CD4-positive, alpha-beta T cell (primary cell): ENCODE measurements at regions not wholly inside any gene's neighbourhood (a gene's known extent, or its start where the extent isn't known, plus 50 kb on each side); places are given as distances from the start of the nearest gene placed in this dataset.

Source experiments
- ATAC-seq: fragments of 200-7000 bp; cut with Tn5 transposase; one replicate; pipeline ENCODE4 v1.10.0; 2022; ENCODE audit warnings: mild to moderate bottlenecking; ENCODE audit not compliant: poor library complexity
- CTCF ChIA-PET: fragments of 350-600 bp; sonication (Branson Sonifier 250); formaldehyde crosslinking; loops from one replicate; lab custom pipeline; 2021; ENCODE audit warnings: antibody characterized with exemption, inconsistent platforms; lab: Charles Lee
- POLR2A ChIA-PET: fragments of 350-600 bp; sonication (Branson Sonifier 250); formaldehyde crosslinking; loops from one replicate; lab custom pipeline; 2021; ENCODE audit warnings: antibody characterized with exemption, inconsistent platforms; lab: Charles Lee
- DNase-seq, 14 experiments: peaks; one replicate each; pipeline ENCODE4 v3.0.0-alpha.2; 2013 to 2020; ENCODE audit warnings: mixed read lengths in 2 of 14
- H3K27ac ChIP-seq, 2 donors: one replicate each; pipeline versions ENCODE4 v1.5.1 to v1.7.0; 2013; ENCODE audit warnings: low read length in 2 of 2, low read depth in 1 of 2, mild to moderate bottlenecking in 1 of 2
- H3K27me3 ChIP-seq, 2 experiments: 1 replicate in 1 of 2; 2 replicates in 1 of 2; pipeline versions ENCODE4 v1.6.1 to v1.7.0; 2013; ENCODE audit warnings: low read length in 2 of 2, control low read depth in 1 of 2, mild to moderate bottlenecking in 1 of 2, moderate library complexity in 1 of 2; ENCODE audit not compliant: insufficient read depth in 2 of 2, control insufficient read depth in 1 of 2
- H3K36me3 ChIP-seq: one replicate; pipeline ENCODE4 v1.6.1; 2013; ENCODE audit warnings: low read length, control low read depth; ENCODE audit not compliant: insufficient read depth
- H3K4me1 ChIP-seq: one replicate; pipeline ENCODE4 v1.6.1; 2013; ENCODE audit warnings: low read length, control low read depth; ENCODE audit not compliant: insufficient read depth
- H3K4me3 ChIP-seq: one replicate; pipeline ENCODE4 v1.5.1; 2013; ENCODE audit warnings: mild to moderate bottlenecking, low read length, moderate library complexity
- H3K9me3 ChIP-seq, 2 experiments: 1 replicate in 1 of 2; 2 replicates in 1 of 2; pipeline versions ENCODE4 v1.6.1 to v1.7.0; 2013; ENCODE audit warnings: low read length in 2 of 2, mild to moderate bottlenecking in 2 of 2, control low read depth in 1 of 2, moderate library complexity in 1 of 2; ENCODE audit not compliant: control insufficient read depth in 1 of 2, insufficient read depth in 1 of 2
- H3K27ac Mint-ChIP-seq: one replicate; pipeline ENCODE4 v1.8.0; 2020; ENCODE audit warnings: mixed read lengths
- H3K27me3 Mint-ChIP-seq: one replicate; pipeline ENCODE4 v1.8.0; 2021; ENCODE audit warnings: mixed read lengths
- H3K36me3 Mint-ChIP-seq: one replicate; pipeline ENCODE4 v1.8.0; 2021; ENCODE audit warnings: low read depth, mixed read lengths
- H3K4me1 Mint-ChIP-seq: one replicate; pipeline ENCODE4 v1.8.0; 2021; ENCODE audit warnings: low read depth, mixed read lengths
- H3K4me3 Mint-ChIP-seq: one replicate; pipeline ENCODE4 v1.8.0; 2020; ENCODE audit warnings: mild to moderate bottlenecking, mixed read lengths
- H3K9me3 Mint-ChIP-seq: one replicate; pipeline ENCODE4 v1.8.0; 2020; ENCODE audit warnings: mixed read lengths
- CTCF ChIP-seq: fragments of 200-600 bp; IDR thresholded peaks from one replicate; pipeline ENCODE4 v1.8.0; 2022; ENCODE audit warnings: antibody characterized with exemption, mild to moderate bottlenecking
- intact Hi-C, 2 experiments: fragments of 100-400 bp; cut with DNase I in 1 of 2; cut with micrococcal nuclease in 1 of 2; formaldehyde crosslinking; loops; one replicate each; pipeline versions ENCODE4 v1.15.1 to v1.9.0; 2023 to 2025; cut with DNase I, micrococcal nuclease

- DNase-seq (no peak), ATAC-seq (no peak)
- no peak overlapping the region for H3K4me3 Mint-ChIP-seq
- H3K27ac Mint-ChIP-seq: no peak overlapping the region
- peaks cover 0 to 2% of the 10 kb centered on the region in 2 experiments for H3K27me3 ChIP-seq
- no peak for TF ChIP-seq CTCF
- H3K4me1 ChIP-seq: no peaks in the 10 kb centered on the region
- CTCF ChIA-PET: no interaction called here
- no peaks in the 10 kb centered on the region for H3K4me1 Mint-ChIP-seq
- no peaks in the 10 kb centered on the region for H3K9me3 ChIP-seq
- no peaks in the 10 kb centered on the region for H3K36me3 Mint-ChIP-seq
- no peak overlapping the region for H3K27ac ChIP-seq
- no peak overlapping the region for H3K4me3 ChIP-seq
- no peaks in the 10 kb centered on the region for H3K9me3 Mint-ChIP-seq
- intact Hi-C loops: no loop called here
- H3K36me3 ChIP-seq: no peaks in the 10 kb centered on the region
- peaks cover 4% of the 10 kb centered on the region for H3K27me3 Mint-ChIP-seq
- POLR2A ChIA-PET: no interaction called here
These were observed 379.2 kb upstream of the ZMIZ1 start for GRCh38 chr10:78689584-78689935.

DNA sequence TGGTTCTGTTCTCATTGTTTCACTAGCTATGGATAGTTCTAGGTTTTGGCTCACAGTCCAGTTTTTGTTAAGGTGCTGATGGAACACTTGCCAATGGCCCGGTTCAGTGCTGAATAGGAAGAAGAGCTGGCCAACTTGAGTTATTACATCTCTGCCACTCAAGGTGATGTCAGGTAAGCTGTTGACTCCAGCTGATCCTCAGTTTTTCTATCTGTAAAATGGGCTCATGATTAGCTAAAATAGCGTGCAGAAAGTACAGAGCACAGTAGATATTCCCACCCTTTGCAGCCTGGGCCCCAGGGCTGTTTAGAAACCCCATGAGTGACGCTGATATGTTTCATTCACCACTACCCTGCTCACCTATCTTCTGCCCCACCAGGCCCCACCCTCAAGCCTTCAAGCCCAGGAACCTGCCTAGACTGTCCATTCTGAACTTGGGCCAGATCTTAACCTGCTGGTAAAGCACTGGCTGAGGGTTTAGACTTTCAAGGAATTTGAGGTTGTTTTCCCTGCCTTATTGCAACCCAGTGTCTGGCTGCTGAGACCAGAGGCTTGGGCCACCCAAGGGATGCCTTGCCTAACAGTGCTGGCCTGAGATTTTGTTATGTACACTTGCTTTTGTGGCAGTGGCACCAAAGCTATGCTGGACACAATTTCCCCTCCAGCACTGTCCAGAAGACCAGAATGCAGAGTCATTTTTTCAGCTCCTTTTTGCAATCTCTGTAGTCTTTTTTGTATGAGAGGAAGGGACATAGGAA lies 378.2 kb upstream of the ZMIZ1 start:
- H3K36me3 Mint-ChIP-seq: no peaks in the 10 kb centered on the region
- no peak for ATAC-seq
- no peaks in the 10 kb centered on the region for H3K4me1 Mint-ChIP-seq
- TF ChIP-seq CTCF: no peak
- intact Hi-C loops: no loop called here
- H3K9me3 Mint-ChIP-seq: no peaks in the 10 kb centered on the region
- no peak overlapping the region for H3K4me3 ChIP-seq
- no peak for DNase-seq
- CTCF ChIA-PET: no interaction called here
- H3K27ac Mint-ChIP-seq: no peak overlapping the region
- POLR2A ChIA-PET: no interaction called here
- no peak overlapping the region for H3K4me3 Mint-ChIP-seq
- H3K27ac ChIP-seq: no peak overlapping the region
- no peaks in the 10 kb centered on the region for H3K4me1 ChIP-seq
- no peaks in the 10 kb centered on the region for H3K27me3 Mint-ChIP-seq
- peaks cover 0 to 2% of the 10 kb centered on the region in 2 experiments for H3K27me3 ChIP-seq
- no peaks in the 10 kb centered on the region for H3K36me3 ChIP-seq
- H3K9me3 ChIP-seq: no peaks in the 10 kb centered on the region

DNA sequence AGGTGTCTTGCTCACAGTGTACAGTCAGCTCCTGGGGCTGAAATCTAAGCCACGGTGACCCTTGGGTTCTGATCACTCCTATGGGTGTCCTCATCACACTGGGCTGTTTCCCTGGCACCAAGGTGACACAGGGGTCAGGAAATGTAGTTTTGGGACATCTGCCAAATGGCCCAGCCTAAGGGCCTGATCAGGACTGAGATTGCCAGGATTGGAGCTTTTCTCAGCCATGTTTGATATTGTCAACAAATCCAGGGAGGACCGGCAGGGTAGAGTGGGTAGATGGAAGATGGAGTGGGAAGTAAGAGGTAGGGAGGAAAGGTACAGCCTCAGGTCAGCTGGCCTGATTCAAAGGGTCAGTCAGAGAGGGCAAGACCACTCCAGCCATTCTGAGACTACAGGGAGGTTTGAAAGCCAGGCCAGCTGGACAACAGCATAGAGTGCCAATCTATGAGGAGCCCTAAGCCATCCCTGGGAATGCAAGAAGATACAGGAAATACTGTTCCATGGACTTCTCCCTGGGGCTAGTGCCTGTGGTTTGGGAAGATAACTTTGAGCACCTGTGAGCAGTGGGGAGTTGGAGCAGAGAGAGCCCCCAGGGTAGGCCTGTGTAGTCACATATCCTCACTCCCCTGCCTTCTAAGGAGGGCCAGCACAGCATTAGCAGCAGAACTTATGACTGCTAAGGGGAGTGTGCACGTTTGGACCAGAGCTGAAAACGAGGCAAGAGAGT lies 377.3 kb upstream of the ZMIZ1 start:
- no peak for DNase-seq
- Histone ChIP-seq H3K9me3 (no peaks in the 10 kb centered on the region), H3K27ac (no peak overlapping the region), H3K4me1 (no peaks in the 10 kb centered on the region), H3K4me3 (no peak overlapping the region), H3K27me3 (peaks cover 0 to 2% of the 10 kb centered on the region in 2 experiments), H3K36me3 (no peaks in the 10 kb centered on the region)
- intact Hi-C loops: no loop called here
- Mint-ChIP-seq H3K36me3 (no peaks in the 10 kb centered on the region), H3K4me3 (no peak overlapping the region), H3K4me1 (no peaks in the 10 kb centered on the region), H3K9me3 (no peaks in the 10 kb centered on the region), H3K27me3 (no peaks in the 10 kb centered on the region), H3K27ac (no peak overlapping the region)
- ChIA-PET POLR2A (no interaction called here), CTCF (no interaction called here)
- ATAC-seq: no peak
- TF ChIP-seq CTCF: no peak
